AG09319 (cell line): ENCODE measurements at regions not wholly inside any gene's neighbourhood (a gene's known extent, or its start where the extent isn't known, plus 50 kb on each side); places are given as distances from the start of the nearest gene placed in this dataset.
"Not testable (repeated sequence)": the region's sequence is repeated elsewhere in the genome, so short reads cannot be mapped to it uniquely, and the experiment has no call there.

ENCODE experiments used
- DNase-seq: peaks from one replicate; pipeline ENCODE4 v3.0.0-alpha.2; 2010; ENCODE audit warnings: low read depth; ENCODE audit errors: extremely low read depth
- TF ChIP-seq, protein P1 (sequence below): IDR thresholded peaks from 2 replicates; pipeline ENCODE4 v1.5.1; 2011; ENCODE audit warnings: low read depth, mild to moderate bottlenecking, inconsistent platforms, low read length, moderate library complexity

DNA sequence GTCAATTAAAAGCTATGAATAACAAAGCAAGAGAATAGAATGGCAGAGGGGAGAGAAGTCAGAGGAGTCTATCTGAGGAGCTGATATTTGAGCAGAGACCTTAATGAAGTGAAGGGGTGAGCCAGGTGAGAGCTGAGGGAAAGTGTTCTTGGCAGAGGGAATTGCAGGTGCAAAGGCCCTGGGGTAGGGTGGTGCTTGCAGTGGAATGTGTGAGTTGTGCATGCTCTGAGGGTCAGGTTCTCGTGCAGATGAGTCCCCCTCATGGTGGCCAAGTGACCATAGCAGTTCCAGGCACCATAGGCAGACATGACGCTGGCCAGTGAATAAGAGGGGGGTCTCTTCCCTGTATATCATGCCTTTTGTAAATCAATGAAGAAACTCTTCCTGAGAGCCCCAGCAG is 58.9 kb upstream of the ALX4 start:
- no peak for DNase-seq
- TF ChIP-seq, protein P1, sequence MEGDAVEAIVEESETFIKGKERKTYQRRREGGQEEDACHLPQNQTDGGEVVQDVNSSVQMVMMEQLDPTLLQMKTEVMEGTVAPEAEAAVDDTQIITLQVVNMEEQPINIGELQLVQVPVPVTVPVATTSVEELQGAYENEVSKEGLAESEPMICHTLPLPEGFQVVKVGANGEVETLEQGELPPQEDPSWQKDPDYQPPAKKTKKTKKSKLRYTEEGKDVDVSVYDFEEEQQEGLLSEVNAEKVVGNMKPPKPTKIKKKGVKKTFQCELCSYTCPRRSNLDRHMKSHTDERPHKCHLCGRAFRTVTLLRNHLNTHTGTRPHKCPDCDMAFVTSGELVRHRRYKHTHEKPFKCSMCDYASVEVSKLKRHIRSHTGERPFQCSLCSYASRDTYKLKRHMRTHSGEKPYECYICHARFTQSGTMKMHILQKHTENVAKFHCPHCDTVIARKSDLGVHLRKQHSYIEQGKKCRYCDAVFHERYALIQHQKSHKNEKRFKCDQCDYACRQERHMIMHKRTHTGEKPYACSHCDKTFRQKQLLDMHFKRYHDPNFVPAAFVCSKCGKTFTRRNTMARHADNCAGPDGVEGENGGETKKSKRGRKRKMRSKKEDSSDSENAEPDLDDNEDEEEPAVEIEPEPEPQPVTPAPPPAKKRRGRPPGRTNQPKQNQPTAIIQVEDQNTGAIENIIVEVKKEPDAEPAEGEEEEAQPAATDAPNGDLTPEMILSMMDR: no peak

DNA sequence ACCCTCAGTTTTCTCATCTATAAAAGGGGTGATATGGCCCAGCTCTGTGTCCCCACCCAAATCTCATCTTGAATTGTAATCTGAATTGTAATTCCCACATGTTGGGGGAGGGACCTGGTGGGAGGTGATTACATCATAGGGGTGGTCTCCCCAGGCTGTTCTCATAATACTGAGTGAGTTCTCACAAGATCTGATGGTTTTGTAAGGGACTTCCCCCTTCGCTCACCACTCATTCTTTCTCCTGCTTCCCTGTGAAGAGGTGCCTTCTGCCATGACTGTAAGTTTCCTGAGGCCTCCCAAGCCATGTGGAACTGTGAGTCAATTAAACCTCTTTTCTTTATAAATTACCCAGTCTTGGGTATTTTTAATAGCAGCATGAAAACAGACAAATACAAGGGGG is 61.1 kb upstream of the ALX4 start:
- not testable (repeated sequence) for DNase-seq

DNA sequence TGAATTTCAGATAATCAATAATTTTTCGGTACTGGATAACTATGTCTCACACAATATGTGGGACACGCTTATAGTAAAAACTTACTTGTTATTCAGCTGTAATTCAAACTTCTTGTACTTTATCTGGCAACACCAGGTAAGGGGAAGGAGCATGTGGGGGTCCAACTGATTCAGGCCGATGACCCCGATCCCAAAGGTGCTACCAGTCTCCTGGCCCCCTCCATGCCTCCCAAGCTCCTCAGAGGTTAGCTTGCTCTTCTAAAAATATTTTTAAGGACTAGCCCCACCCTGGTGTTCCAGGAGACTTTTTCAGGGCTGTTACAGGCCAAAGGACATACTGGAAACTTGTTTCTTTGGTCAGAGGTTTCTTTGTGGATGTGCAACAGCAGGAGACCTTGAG is 61.8 kb upstream of the ALX4 start:
- DNase-seq: no peak
- TF ChIP-seq, protein P1: no peak

DNA sequence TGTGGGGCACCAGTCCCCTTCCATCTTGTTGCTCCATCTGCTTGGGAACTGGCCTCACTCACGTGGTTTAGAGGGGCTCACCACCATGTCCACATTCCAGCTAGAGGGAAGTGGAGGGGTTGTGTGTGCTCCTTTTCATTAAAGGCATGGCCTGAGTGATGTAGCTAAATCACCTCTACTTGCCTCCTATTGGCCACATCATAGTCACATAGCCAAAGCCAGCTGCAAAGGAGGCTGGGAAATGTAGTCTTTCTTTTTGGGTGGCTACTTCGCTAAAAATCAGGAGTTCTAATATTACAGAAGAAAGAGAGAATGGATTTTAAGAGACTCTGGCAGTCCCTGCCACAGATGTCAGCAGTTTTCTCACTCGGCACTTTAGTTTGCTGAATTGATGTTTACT is 63.0 kb upstream of the ALX4 start:
- TF ChIP-seq, protein P1: no peak
- DNase-seq: no peak

DNA sequence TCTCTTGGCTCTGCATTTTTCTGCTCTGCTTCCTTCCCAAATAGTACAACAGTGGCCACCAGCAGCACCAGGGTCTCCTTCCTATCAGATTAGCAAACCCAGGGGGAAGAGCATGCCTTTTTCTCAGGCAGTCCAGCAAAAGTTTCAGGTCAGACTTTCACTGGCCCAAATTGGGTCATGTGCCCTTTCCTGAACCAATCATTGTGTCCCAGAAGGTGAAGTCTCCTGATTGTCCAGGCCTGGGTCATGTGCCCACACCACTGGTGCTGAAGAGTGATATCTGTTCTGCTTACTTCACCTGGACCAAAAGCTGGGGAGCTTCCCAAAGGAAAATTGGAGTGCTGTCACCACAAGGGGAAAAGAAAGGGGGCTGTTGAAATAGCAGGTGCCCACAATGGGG is 64.1 kb upstream of the ALX4 start:
- no peak for DNase-seq
- TF ChIP-seq, protein P1: no peak

DNA sequence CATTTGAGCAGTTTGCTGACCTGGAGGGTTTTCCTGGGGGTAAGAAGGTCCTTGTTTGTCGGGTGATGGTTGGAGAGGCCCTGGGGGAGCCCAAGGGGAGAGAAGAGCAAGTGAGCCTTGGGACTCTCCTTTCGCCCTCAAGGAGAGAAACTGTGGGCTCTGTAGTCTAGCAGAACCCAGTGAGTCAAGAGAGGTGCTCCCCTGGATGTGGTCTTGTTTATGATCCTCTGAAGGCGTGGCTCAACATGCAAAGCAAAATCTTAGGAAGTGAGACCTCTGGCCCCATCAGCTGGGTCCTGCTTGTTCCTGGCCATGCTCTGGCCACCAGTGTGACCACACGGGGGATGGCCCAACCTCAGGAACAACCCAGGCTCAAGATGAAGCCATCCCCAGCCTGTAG is 66.5 kb upstream of the ALX4 start:
- TF ChIP-seq, protein P1: no peak
- no peak for DNase-seq

DNA sequence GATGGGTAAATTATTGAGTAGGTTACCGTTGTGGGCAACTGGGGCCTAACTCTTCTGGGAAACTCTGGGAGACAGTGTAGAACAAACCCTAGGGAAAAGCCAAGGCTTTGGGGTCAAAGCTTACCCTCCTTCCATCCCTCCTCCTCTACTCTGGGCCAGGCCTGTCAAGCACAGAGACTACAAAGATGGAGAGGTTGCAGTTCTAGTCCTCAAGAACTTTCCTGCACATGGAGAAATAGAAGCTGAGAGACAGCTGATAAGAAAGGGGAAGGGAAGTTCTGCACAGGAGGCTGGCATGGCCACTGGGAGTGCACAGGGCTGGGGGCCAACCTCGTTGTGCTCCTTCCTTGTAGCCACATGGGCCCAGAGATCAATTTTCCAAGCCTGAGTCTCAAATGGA is 67.2 kb upstream of the ALX4 start:
- no peak for DNase-seq
- TF ChIP-seq, protein P1: no peak

DNA sequence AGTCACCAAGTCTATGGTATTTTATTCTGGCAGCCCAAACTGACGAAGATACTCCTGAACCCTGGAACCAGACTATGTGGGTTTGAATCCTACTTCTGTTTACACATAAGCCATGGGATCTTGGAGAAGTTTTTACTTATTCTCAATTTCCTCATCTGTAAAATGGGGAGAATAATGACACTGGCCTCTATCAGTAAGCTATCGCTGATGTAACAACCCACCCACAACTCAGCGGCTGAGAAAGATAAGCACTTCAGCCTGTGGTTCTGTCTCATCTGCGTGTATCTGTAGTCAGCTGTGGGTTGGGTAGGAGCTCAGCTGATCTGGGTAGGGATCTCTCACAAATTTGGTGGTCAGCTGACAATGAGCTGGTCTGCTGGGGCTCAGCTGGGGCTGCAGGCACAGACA is 68.0 kb upstream of the ALX4 start:
- TF ChIP-seq, protein P1: no peak
- DNase-seq: no peak
